Uterus (tissue), 3 donors: ENCODE measurements at regions not wholly inside any gene's neighbourhood (a gene's known extent, or its start where the extent isn't known, plus 50 kb on each side); places are given as distances from the start of the nearest gene placed in this dataset.
A peak's percentile ranks its signal among the peaks of the same experiment; 100 is the strongest.

Experiments
- DNase-seq, 2 donors: peaks; one replicate each; pipeline ENCODE4 v3.0.0-alpha.2; 2019 to 2020
- H3K27ac ChIP-seq, 2 donors: fragments of 200-600 bp; sonication (generic); 1 replicate in 1 of 2; 2 replicates in 1 of 2; pipeline ENCODE4 v1.5.1; 2016 to 2018
- H3K27me3 ChIP-seq, 2 donors: fragments of 200-600 bp; sonication (generic); one replicate each; pipeline ENCODE4 v1.5.1; 2018 to 2019; ENCODE audit warnings: control low read depth in 1 of 2
- H3K36me3 ChIP-seq, 2 donors: fragments of 200-600 bp; sonication (generic); one replicate each; pipeline ENCODE4 v1.5.1; 2019; ENCODE audit warnings: control low read depth in 1 of 2
- H3K4me1 ChIP-seq, 2 donors: fragments of 200-600 bp; sonication (generic); one replicate each; pipeline ENCODE4 v1.5.1; 2018 to 2019; ENCODE audit warnings: control low read depth in 1 of 2
- H3K4me3 ChIP-seq, 2 donors: fragments of 200-600 bp; sonication (generic); 1 replicate in 1 of 2; 2 replicates in 1 of 2; pipeline ENCODE4 v1.5.1; 2018 to 2019; ENCODE audit warnings: mild to moderate bottlenecking in 1 of 2
- H3K9me3 ChIP-seq, 2 donors: fragments of 200-600 bp; sonication (generic); one replicate each; pipeline ENCODE4 v1.5.1; 2019; ENCODE audit warnings: control low read depth in 1 of 2
- POLR2A ChIP-seq, 2 donors: fragments of 450-650 bp; IDR thresholded peaks; one replicate each; pipeline ENCODE4 v1.6.1; 2016; ENCODE audit warnings: antibody characterized with exemption in 2 of 2, mild to moderate bottlenecking in 1 of 2, moderate library complexity in 1 of 2
- intact Hi-C: fragments of 100-400 bp; cut with DNase I; formaldehyde crosslinking; loops from one replicate; pipeline ENCODE4 v1.15.1; 2023; ENCODE audit warnings: low total_unique reads
- TF ChIP-seq, protein P1 (sequence below), 4 experiments: fragments of 200-600 bp in 2 of 4; fragments of 450-650 bp in 2 of 4; sonication (generic) in 2 of 4; IDR thresholded peaks; one replicate each; pipeline ENCODE4 v1.5.1; 2016 to 2019; ENCODE audit warnings: antibody characterized with exemption in 4 of 4, mild to moderate bottlenecking in 2 of 4, moderate library complexity in 1 of 4
- donor health status: DM: yes; HTN: yes; CAD: no.

DNA sequence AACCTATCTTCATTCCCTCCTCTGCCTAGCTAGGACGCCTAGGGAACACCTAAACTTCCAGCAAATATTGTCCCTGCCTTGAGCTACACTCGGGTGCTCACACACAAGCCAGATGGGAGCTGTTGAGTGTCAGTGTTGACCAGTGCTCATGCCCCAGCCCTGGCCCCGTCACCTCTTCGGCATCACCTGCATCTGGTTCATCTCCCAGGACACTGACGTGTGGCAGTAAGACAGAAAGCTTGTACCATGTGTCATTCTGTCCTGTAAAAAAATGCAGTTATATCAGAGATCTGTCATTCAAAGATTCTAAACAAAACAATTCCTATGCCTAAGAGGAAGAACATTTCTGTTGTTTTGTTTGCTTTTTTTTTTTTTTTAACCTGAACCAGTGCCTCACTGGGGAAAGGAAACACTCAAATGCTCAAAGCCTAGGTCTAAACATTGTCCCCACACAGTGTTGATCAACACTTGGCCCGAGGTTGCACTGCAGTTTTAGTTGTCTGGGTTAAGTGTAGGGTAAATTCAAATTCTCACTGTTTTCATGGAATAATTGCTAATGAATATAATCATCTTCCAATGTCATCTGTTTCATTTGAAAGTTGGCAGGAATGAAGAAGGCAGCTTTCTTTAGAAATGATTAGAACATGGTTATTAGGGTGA, 102.7 kb upstream of the SASH1 start:
- DNase-seq, result no peak
- intact Hi-C loops, result no loop called here
- TF ChIP-seq POLR2A (IDR thresholded peaks at IDR 0.05), result no peak
- TF ChIP-seq, protein P1, sequence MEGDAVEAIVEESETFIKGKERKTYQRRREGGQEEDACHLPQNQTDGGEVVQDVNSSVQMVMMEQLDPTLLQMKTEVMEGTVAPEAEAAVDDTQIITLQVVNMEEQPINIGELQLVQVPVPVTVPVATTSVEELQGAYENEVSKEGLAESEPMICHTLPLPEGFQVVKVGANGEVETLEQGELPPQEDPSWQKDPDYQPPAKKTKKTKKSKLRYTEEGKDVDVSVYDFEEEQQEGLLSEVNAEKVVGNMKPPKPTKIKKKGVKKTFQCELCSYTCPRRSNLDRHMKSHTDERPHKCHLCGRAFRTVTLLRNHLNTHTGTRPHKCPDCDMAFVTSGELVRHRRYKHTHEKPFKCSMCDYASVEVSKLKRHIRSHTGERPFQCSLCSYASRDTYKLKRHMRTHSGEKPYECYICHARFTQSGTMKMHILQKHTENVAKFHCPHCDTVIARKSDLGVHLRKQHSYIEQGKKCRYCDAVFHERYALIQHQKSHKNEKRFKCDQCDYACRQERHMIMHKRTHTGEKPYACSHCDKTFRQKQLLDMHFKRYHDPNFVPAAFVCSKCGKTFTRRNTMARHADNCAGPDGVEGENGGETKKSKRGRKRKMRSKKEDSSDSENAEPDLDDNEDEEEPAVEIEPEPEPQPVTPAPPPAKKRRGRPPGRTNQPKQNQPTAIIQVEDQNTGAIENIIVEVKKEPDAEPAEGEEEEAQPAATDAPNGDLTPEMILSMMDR (IDR thresholded peaks at IDR 0.05), result no peak
- H3K9me3 ChIP-seq, result no peaks in the 10 kb centered on the region
- H3K27me3 ChIP-seq, result no peaks in the 10 kb centered on the region
- H3K4me3 ChIP-seq, result no peak overlapping the region
- H3K27ac ChIP-seq, result peak overlapping the region; percentile 11 to 56
- no peaks in the 10 kb centered on the region for H3K4me1 ChIP-seq
- H3K36me3 ChIP-seq, result no peaks in the 10 kb centered on the region

DNA sequence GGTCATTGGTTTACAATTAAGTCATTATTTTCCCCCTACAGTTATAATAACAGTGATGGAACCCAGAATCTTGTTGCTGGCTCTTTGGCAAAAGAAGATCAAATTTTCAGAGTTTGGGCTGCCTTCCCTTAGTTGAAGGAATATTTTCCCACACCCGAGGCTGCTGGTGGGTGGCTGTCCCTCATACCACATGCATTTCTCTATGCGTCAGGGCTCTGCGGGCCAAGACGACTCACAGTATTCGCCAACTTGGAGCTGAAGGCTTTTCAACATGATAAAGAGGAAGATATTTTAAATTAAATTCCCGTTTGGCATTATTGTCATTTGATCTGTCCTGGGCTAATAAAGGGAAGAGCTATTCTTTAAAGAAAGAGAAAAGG, 102.2 kb upstream of the SASH1 start:
- DNase-seq, result no peak
- intact Hi-C loops, result no loop called here
- Histone ChIP-seq H3K36me3 (no peaks in the 10 kb centered on the region), H3K4me1 (no peaks in the 10 kb centered on the region), H3K27me3 (no peaks in the 10 kb centered on the region), H3K27ac (peak overlapping the region; percentile 34 to 56), H3K9me3 (no peaks in the 10 kb centered on the region), H3K4me3 (no peak overlapping the region)
- no peak for TF ChIP-seq POLR2A (IDR thresholded peaks at IDR 0.05)
- TF ChIP-seq, protein P1 (IDR thresholded peaks at IDR 0.05), result no peak

DNA sequence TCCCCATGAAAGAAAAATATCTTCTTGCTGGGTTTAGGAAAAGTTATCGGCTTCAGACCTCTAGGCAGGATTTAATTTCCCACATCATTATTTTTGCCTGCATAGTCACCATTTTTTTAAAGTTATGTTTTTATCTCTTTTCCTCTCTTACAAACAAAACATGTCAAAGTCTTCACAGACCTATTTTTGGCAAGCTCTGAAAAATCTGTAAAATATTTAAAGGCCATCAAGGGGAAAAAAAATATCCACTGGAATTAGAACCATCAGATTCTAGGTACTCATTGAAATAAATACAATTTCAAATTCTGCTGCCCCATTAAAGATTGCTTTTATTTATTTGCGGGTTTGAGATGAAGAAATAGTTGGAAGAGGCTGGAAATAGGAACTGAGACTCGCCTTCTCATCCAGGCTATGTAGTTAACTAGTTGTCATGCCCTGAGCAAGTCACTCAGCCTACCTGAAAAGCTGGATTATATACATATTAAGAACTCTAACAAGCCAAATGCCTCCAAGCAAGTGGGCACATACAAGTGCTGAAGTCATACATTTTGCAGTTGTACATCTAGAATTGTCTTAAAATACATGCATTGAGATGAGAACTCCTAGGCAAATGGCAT, 101.7 kb upstream of the SASH1 start:
- H3K4me3 ChIP-seq, result no peak overlapping the region
- H3K27me3 ChIP-seq, result no peaks in the 10 kb centered on the region
- TF ChIP-seq POLR2A (IDR thresholded peaks at IDR 0.05), result no peak
- TF ChIP-seq, protein P1 (IDR thresholded peaks at IDR 0.05), result no peak
- intact Hi-C loops, result no loop called here
- no peaks in the 10 kb centered on the region for H3K36me3 ChIP-seq
- no peaks in the 10 kb centered on the region for H3K9me3 ChIP-seq
- DNase-seq, result no peak
- H3K4me1 ChIP-seq, result no peaks in the 10 kb centered on the region
- peak overlapping the region; percentile 34 to 56 for H3K27ac ChIP-seq

DNA sequence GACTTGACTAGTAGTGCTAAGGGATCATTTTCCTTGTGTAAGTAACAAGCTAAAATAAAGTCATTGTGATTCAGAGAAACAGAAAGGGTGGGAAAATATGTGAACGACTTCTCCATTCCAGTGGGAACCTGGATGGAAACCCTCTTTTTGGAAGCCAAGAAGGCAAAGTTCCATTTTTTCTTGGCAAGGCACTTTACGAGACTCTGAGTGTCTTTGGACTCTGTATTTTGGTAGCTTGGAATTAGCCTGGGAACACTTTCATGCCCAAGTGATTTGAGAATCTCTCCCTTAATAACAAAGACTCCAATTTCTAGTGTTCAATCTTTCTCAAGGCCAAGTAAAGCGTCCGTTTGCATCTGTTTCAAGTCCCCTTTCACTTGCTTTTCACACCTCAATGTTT, 100.5 kb upstream of the SASH1 start:
- H3K36me3 ChIP-seq, result no peaks in the 10 kb centered on the region

More for the DNA sequence above, 100.5 kb upstream of the SASH1 start:
- Histone ChIP-seq H3K4me3 (no peak overlapping the region), H3K4me1 (no peaks in the 10 kb centered on the region), H3K27ac (peak overlapping the region in 1 of 2 donors; percentile 56), H3K9me3 (no peaks in the 10 kb centered on the region), H3K27me3 (no peaks in the 10 kb centered on the region)
- TF ChIP-seq POLR2A (IDR thresholded peaks at IDR 0.05), result no peak
- TF ChIP-seq, protein P1 (IDR thresholded peaks at IDR 0.05), result no peak
- DNase-seq, result no peak
- intact Hi-C loops, result no loop called here
